ENCODE measurements at regions not wholly inside any gene's neighbourhood (a gene's known extent, or its start where the extent isn't known, plus 50 kb on each side); places are given as distances from the start of the nearest gene placed in this dataset.

GRCh38 chr2:145070703-145071102 lies 550.8 kb upstream of the ZEB2 start:
- TF ChIP-seq POLR2A (IDR thresholded peaks at IDR 0.05): no peak
- TF ChIP-seq, protein P1, sequence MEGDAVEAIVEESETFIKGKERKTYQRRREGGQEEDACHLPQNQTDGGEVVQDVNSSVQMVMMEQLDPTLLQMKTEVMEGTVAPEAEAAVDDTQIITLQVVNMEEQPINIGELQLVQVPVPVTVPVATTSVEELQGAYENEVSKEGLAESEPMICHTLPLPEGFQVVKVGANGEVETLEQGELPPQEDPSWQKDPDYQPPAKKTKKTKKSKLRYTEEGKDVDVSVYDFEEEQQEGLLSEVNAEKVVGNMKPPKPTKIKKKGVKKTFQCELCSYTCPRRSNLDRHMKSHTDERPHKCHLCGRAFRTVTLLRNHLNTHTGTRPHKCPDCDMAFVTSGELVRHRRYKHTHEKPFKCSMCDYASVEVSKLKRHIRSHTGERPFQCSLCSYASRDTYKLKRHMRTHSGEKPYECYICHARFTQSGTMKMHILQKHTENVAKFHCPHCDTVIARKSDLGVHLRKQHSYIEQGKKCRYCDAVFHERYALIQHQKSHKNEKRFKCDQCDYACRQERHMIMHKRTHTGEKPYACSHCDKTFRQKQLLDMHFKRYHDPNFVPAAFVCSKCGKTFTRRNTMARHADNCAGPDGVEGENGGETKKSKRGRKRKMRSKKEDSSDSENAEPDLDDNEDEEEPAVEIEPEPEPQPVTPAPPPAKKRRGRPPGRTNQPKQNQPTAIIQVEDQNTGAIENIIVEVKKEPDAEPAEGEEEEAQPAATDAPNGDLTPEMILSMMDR (IDR thresholded peaks at IDR 0.05): no peak

Measured in Peyer's patch (tissue), 4 donors.